Suprapubic skin (tissue), 4 donors: ENCODE measurements at regions not wholly inside any gene's neighbourhood (a gene's known extent, or its start where the extent isn't known, plus 50 kb on each side); places are given as distances from the start of the nearest gene placed in this dataset.
"Not testable (repeated sequence)": the region's sequence is repeated elsewhere in the genome, so short reads cannot be mapped to it uniquely, and the experiment has no call there.

Experiments used
- DNase-seq, 2 donors: peaks; one replicate each; pipeline ENCODE4 v3.0.0-alpha.2; 2019; ENCODE audit warnings: low spot score in 2 of 2
- H3K27ac ChIP-seq: fragments of 200-600 bp; sonication (generic); one replicate; pipeline ENCODE4 v1.5.1; 2019
- H3K27me3 ChIP-seq: fragments of 200-600 bp; sonication (generic); one replicate; pipeline ENCODE4 v1.5.1; 2019
- H3K36me3 ChIP-seq: fragments of 200-600 bp; sonication (generic); one replicate; pipeline ENCODE4 v1.5.1; 2019
- H3K4me1 ChIP-seq: fragments of 200-600 bp; sonication (generic); one replicate; pipeline ENCODE4 v1.5.1; 2019
- H3K4me3 ChIP-seq: fragments of 200-600 bp; sonication (generic); one replicate; pipeline ENCODE4 v1.5.1; 2019; ENCODE audit warnings: mild to moderate bottlenecking
- H3K9me3 ChIP-seq: fragments of 200-600 bp; sonication (generic); one replicate; pipeline ENCODE4 v1.5.1; 2019
- EP300 ChIP-seq: sonication (generic); formaldehyde crosslinking; IDR thresholded peaks from one replicate; pipeline ENCODE4 v1.6.1; 2017; ENCODE audit warnings: antibody characterized with exemption
- POLR2A ChIP-seq, 2 donors: fragments of 450-650 bp; IDR thresholded peaks; one replicate each; pipeline ENCODE4 v1.6.1; 2017; ENCODE audit warnings: antibody characterized with exemption in 2 of 2, mild to moderate bottlenecking in 2 of 2, moderate library complexity in 2 of 2
- POLR2AphosphoS5 ChIP-seq, 3 donors: sonication (generic); formaldehyde crosslinking; IDR thresholded peaks; one replicate each; pipeline ENCODE4 v1.6.1; 2017; ENCODE audit warnings: antibody characterized with exemption in 3 of 3
- WGBS: methylation state at CpG from one replicate; pipeline ENCODE4 v1.1.5; 2018; 5-methylcytosine and 5-hydroxymethylcytosine counted together
- TF ChIP-seq, protein P1 (sequence below), 2 donors: fragments of 200-600 bp in 1 of 2; fragments of 450-650 bp in 1 of 2; sonication (generic) in 1 of 2; IDR thresholded peaks; one replicate each; pipeline ENCODE4 v1.5.1; 2016 to 2019; ENCODE audit warnings: antibody characterized with exemption in 2 of 2, mild to moderate bottlenecking in 1 of 2, moderate library complexity in 1 of 2

DNA sequence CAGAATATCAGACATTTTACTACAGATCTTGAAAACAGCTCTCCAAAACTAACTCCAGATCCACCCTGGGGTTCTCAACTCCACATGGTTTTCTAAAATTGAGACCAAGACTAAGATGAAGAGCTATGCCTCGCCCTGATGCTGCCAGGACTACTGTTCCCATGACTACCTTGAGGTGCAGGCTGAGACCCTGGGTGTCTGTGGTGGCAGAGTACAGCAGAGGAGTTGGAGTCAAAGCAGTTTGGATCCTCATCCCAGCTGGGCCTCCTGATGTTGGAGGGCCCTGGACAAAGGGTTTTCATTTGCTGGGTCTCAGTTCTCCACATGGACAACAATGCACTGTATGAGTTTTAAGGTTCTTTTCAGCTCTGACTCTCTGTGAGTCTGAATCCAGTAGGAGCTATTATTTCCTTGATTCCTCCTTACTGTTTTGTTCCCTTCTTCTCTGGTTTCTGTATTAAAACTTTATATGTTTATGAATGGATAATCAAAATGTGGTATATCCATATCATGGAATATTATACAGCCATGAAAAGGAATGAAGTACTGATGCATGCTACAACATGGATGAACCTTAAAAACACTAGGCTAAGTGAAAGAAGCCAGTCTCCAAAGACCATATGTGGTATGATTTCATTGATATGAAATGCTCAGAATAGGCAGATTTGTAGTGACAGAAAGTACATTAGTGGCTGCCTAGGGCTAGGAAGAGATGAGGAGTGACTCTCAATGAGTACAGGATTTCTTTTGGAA lies 93.0 kb downstream of the CPN2 start:
- no peaks in the 10 kb centered on the region for H3K36me3 ChIP-seq
- 82% methylated on average over 1 of the region's 1 CpG for WGBS
- no peak overlapping the region for H3K4me3 ChIP-seq
- no peaks in the 10 kb centered on the region for H3K27me3 ChIP-seq
- no peaks in the 10 kb centered on the region for H3K4me1 ChIP-seq
- no peaks in the 10 kb centered on the region for H3K9me3 ChIP-seq
- DNase-seq = no peak
- no peak for TF ChIP-seq POLR2AphosphoS5 (IDR thresholded peaks at IDR 0.05)
- no peak for TF ChIP-seq POLR2A (IDR thresholded peaks at IDR 0.05)
- TF ChIP-seq, protein P1, sequence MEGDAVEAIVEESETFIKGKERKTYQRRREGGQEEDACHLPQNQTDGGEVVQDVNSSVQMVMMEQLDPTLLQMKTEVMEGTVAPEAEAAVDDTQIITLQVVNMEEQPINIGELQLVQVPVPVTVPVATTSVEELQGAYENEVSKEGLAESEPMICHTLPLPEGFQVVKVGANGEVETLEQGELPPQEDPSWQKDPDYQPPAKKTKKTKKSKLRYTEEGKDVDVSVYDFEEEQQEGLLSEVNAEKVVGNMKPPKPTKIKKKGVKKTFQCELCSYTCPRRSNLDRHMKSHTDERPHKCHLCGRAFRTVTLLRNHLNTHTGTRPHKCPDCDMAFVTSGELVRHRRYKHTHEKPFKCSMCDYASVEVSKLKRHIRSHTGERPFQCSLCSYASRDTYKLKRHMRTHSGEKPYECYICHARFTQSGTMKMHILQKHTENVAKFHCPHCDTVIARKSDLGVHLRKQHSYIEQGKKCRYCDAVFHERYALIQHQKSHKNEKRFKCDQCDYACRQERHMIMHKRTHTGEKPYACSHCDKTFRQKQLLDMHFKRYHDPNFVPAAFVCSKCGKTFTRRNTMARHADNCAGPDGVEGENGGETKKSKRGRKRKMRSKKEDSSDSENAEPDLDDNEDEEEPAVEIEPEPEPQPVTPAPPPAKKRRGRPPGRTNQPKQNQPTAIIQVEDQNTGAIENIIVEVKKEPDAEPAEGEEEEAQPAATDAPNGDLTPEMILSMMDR (IDR thresholded peaks at IDR 0.05) = no peak
- TF ChIP-seq EP300 = no peak
- H3K27ac ChIP-seq = no peak overlapping the region

DNA sequence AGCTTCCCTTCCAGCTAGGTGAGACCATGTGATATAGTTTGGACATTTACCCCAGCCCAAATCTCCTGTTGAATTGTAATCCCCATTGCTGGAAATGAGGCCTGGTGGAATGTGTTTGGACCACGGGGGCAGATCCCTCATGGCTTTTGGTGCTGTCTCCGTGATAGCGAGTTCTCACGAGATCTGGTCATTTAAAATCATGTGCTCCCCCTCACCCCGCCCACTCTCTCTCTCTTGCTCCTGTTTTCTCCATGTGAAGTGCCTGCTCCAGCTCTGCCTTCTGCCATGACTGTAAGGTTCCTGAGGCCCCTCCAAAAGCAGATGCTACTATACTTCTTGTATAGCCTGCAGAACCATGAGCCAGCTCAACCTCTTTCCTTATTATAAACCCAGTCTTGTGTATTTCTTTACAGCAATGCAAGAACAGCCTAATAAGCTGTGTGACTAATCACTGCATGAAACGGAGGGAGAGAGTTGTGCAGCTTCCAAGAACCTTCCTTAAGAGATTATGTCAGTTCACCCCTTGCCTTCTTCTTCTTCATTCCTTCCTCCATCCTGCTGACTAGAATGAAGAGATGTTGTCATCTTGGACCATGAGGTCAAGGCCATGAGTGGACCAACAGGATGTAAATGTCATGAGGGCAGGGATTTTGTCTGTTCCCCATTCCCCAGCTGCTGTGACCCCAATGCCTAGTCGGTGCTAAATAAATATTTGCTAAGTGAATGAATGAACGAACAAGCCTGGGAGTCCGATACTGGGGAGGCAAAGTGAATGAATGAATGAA lies 91.0 kb downstream of the CPN2 start:
- Histone ChIP-seq H3K4me3 (no peak overlapping the region), H3K27me3 (no peaks in the 10 kb centered on the region), H3K4me1 (peaks cover 4% of the 10 kb centered on the region), H3K36me3 (no peaks in the 10 kb centered on the region), H3K27ac (no peak overlapping the region), H3K9me3 (no peaks in the 10 kb centered on the region)
- DNase-seq = peak in 1 of 2 donors; percentile 13
- 83% methylated on average over 9 of the region's 9 CpGs for WGBS
- TF ChIP-seq POLR2A (IDR thresholded peaks at IDR 0.05) (no peak), EP300 (no peak), POLR2AphosphoS5 (IDR thresholded peaks at IDR 0.05) (no peak)
- TF ChIP-seq, protein P1 (IDR thresholded peaks at IDR 0.05) = no peak

DNA sequence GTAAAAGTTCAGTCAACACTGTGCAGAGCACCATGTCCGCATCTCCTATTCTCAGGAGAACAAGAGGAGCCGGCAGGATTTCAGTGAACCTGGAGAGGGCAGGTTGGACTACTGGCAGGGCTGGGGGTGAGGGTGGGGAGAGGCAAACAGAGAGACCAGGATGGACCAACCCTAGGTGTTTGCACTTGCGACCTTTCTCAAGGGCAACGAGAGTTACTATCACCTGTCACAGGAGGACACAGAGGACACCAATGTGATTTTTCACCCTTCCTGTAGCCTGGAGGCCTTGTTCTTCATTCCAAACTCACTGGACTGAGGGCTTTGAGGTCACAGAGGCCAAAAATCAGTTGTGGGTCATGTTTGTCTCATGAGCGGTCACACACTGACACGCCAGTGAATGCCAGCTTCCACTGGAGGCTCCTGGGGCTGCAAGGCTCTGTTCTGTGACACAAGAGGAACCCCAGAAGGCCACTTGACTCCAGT lies 89.5 kb downstream of the CPN2 start:
- Histone ChIP-seq H3K4me1 (peaks cover 18% of the 10 kb centered on the region), H3K27me3 (no peaks in the 10 kb centered on the region), H3K27ac (no peak overlapping the region), H3K9me3 (no peaks in the 10 kb centered on the region), H3K4me3 (no peak overlapping the region), H3K36me3 (no peaks in the 10 kb centered on the region)
- TF ChIP-seq, protein P1 (IDR thresholded peaks at IDR 0.05) = no peak
- no peak for TF ChIP-seq POLR2A (IDR thresholded peaks at IDR 0.05)
- no peak for TF ChIP-seq POLR2AphosphoS5 (IDR thresholded peaks at IDR 0.05)
- TF ChIP-seq EP300 = no peak
- peak in 1 of 2 donors; percentile 70 for DNase-seq
- 91% methylated on average over 6 of the region's 6 CpGs for WGBS

DNA sequence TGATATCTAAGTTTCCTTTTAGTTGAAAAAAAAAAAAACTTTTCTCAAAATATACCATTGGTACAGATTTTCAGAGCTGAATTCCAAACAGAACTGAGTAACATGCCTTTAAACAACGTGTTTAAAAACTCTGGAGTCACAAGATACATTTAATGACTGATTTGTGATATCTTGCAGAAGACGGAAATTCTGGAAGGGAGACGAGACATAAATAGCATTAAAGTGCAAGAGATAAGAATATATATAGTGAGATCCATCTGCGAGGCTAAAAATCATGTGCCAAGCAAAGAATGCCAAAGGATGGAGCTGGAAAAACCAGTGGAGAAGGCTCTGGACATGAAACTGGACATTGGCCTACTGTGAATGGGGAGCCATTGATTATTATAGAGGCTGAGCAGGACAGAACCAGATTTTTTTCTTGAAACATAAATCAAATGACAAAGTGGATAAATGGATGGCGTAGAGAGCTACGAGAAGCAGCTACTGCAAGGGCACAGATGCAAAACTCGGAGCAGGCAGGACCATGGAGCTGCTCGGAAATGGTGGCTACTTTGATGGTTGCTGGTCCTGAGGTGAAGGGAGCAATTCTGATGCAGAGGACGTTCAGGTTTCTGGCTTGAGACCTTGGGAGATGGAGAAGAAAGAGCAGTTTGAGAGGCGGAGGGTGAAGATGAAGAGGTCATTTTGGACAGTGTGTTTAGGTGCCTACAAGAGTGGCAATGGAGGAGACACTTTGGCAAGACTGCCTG lies 88.8 kb downstream of the CPN2 start:
- TF ChIP-seq POLR2AphosphoS5 (IDR thresholded peaks at IDR 0.05) (no peak), EP300 (no peak), POLR2A (IDR thresholded peaks at IDR 0.05) (no peak)
- DNase-seq = peak in 1 of 2 donors; percentile 9
- H3K9me3 ChIP-seq = no peaks in the 10 kb centered on the region
- no peak overlapping the region for H3K4me3 ChIP-seq
- H3K27me3 ChIP-seq = no peaks in the 10 kb centered on the region
- no peak overlapping the region for H3K27ac ChIP-seq
- WGBS = 76% methylated on average over 10 of the region's 10 CpGs
- no peaks in the 10 kb centered on the region for H3K36me3 ChIP-seq
- H3K4me1 ChIP-seq = peaks cover 20% of the 10 kb centered on the region

DNA sequence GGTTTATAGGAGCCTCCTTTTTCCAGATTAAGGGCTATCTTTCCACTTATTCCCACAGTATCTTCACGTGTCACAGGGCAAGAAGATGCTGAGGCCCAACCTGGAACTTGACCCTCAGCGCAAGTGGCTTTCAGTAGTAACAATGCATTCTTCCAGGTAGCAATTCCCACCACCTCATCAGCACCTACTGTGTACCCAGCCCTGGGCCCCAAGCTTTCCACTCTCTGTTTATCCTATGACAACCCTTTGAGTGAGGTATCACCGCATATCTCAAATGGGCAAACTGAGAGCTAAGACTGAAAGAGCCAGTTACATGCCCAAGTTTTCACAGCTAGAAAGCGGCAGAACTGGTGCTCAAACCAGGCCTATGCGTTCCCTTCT lies 88.2 kb downstream of the CPN2 start:
- peak in 1 of 2 donors; percentile 20 for DNase-seq
- H3K27me3 ChIP-seq = no peaks in the 10 kb centered on the region
- H3K9me3 ChIP-seq = no peaks in the 10 kb centered on the region
- no peaks in the 10 kb centered on the region for H3K36me3 ChIP-seq
- H3K27ac ChIP-seq = no peak overlapping the region
- WGBS = 94% methylated on average over 5 of the region's 5 CpGs
- TF ChIP-seq, protein P1 (IDR thresholded peaks at IDR 0.05) = no peak
- TF ChIP-seq EP300 = no peak
- TF ChIP-seq POLR2AphosphoS5 (IDR thresholded peaks at IDR 0.05) = no peak
- TF ChIP-seq POLR2A (IDR thresholded peaks at IDR 0.05) = no peak
- no peak overlapping the region for H3K4me3 ChIP-seq
- H3K4me1 ChIP-seq = peaks cover 22% of the 10 kb centered on the region

DNA sequence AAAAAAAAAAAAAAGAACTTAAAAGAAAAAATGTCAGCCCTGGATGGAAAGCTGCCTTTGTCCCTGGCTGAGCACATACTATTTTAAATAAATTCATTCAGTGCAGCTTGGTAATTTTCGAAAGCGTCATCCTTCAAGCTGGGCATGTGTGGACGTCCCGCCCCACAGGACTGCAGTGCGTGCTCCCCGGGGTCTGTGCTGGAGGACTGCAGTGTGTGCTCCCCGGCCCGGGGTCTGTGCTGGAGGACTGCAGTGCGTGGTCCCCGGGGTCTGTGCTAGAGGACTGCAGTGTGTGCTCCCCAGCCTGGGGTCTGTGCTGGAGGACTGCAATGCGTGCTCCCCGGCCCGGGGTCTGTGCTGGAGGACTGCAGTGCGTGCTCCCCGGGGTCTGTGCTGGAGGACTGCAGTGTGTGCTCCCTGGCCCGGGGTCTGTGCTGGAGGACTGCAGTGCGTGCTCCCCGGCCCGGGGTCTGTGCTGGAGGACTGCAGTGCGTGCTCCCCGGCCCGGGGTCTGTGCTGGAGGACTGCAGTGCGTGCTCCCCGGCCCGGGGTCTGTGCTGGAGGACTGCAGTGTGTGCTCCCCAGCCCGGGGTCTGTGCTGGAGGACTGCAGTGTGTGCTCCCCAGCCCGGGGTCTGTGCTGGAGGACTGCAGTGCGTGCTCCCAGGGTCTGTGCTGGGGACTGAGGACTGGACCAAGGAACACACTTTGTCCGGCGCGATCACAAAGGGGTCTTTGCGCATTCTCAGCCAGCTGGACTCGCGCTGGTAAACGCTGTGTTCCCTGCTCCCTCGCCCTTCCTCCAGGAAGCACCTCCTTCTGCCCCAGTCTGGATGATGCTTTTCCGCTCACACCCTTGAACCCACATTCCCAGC lies 86.3 kb downstream of the CPN2 start:
- H3K4me1 ChIP-seq = peaks cover 33% of the 10 kb centered on the region
- H3K4me3 ChIP-seq, H3K27me3 ChIP-seq, H3K36me3 ChIP-seq, H3K9me3 ChIP-seq: not testable (repeated sequence)
- H3K27ac ChIP-seq = peak overlapping the region; percentile 39
- 63% methylated on average over 14 of the region's 37 CpGs for WGBS
- peak in 1 of 2 donors; percentile 53 for DNase-seq
